Loucy (cell line): ENCODE measurements at regions not wholly inside any gene's neighbourhood (a gene's known extent, or its start where the extent isn't known, plus 50 kb on each side); places are given as distances from the start of the nearest gene placed in this dataset.

ENCODE experiments used
- H2AFZ ChIP-seq: fragments of 200-600 bp; sonication (generic); 2 replicates; pipeline ENCODE4 v1.6.0; 2016; ENCODE audit warnings: antibody characterized with exemption, mild to moderate bottlenecking, low read length, moderate library complexity
- H3F3A ChIP-seq: fragments of 200-600 bp; 2 replicates; pipeline ENCODE4 v1.6.0; 2016; ENCODE audit warnings: antibody characterized with exemption, low read depth, mild to moderate bottlenecking
- H3K27me3 ChIP-seq: fragments of 200-600 bp; sonication (generic); 2 replicates; pipeline ENCODE4 v1.6.1; 2014; ENCODE audit warnings: low read length, mild to moderate bottlenecking; ENCODE audit not compliant: insufficient read depth, poor library complexity, severe bottlenecking
- H3K36me3 ChIP-seq: fragments of 200-600 bp; sonication (generic); 2 replicates; pipeline ENCODE4 v1.6.1; 2016; ENCODE audit warnings: low read length; ENCODE audit not compliant: insufficient read depth
- H3K4me1 ChIP-seq: fragments of 200-600 bp; sonication (generic); 2 replicates; pipeline ENCODE4 v1.5.1; 2014; ENCODE audit warnings: low read length, mild to moderate bottlenecking; ENCODE audit not compliant: insufficient read depth, poor library complexity, severe bottlenecking
- H3K4me2 ChIP-seq: fragments of 200-600 bp; sonication (generic); 2 replicates; pipeline ENCODE4 v1.6.0; 2014; ENCODE audit warnings: antibody characterized with exemption, low read length, low read depth, mild to moderate bottlenecking; ENCODE audit not compliant: poor library complexity, severe bottlenecking
- H3K4me3 ChIP-seq: fragments of 200-600 bp; sonication (generic); 2 replicates; pipeline ENCODE4 v1.5.1; 2014; ENCODE audit warnings: low read length, mild to moderate bottlenecking, mixed read lengths; ENCODE audit not compliant: poor library complexity, severe bottlenecking
- H3K79me2 ChIP-seq: fragments of 200-600 bp; sonication (generic); 2 replicates; pipeline ENCODE4 v1.6.1; 2014; ENCODE audit warnings: low read length; ENCODE audit not compliant: insufficient read depth
- H3K9ac ChIP-seq: fragments of 200-600 bp; sonication (generic); 2 replicates; pipeline ENCODE4 v1.6.0; 2014; ENCODE audit warnings: mild to moderate bottlenecking, low read depth, low read length, moderate library complexity; ENCODE audit not compliant: poor library complexity, severe bottlenecking
- H3K9me2 ChIP-seq: fragments of 200-600 bp; sonication (generic); replicated peaks from 2 replicates; pipeline ENCODE4 v1.6.1; 2016; ENCODE audit warnings: low read depth, low read length, mixed read lengths
- H3K9me3 ChIP-seq: fragments of 200-600 bp; sonication (generic); 2 replicates; pipeline ENCODE4 v1.6.1; 2014; ENCODE audit warnings: mild to moderate bottlenecking, antibody characterized with exemption, low read length, low read depth; ENCODE audit not compliant: insufficient read depth
- H4K20me1 ChIP-seq: fragments of 200-600 bp; sonication (generic); 2 replicates; pipeline ENCODE4 v1.6.0; 2014; ENCODE audit warnings: antibody characterized with exemption, low read length, mild to moderate bottlenecking; ENCODE audit not compliant: insufficient read depth, poor library complexity, severe bottlenecking
- EZH2phosphoT487 ChIP-seq: fragments of 200-600 bp; IDR thresholded peaks from 2 replicates; pipeline ENCODE4 v1.6.1; 2018; ENCODE audit warnings: antibody characterized with exemption, mild to moderate bottlenecking, moderate library complexity, borderline replicate concordance
- TF ChIP-seq, protein P1 (sequence below): fragments of 200-600 bp; sonication (generic); conservative IDR thresholded peaks from 2 replicates; pipeline ENCODE4 v1.5.1; 2014; ENCODE audit warnings: mild to moderate bottlenecking, antibody characterized with exemption, low read length

GRCh38 chrX:66915893-66916292 lies 277.0 kb upstream of the EDA2R start:
- no peaks in the 10 kb centered on the region for H3K4me1 ChIP-seq
- no peaks in the 10 kb centered on the region for H4K20me1 ChIP-seq
- H3K79me2 ChIP-seq: no peaks in the 10 kb centered on the region
- no peak overlapping the region for H3K4me2 ChIP-seq
- no peak for TF ChIP-seq EZH2phosphoT487
- TF ChIP-seq, protein P1, sequence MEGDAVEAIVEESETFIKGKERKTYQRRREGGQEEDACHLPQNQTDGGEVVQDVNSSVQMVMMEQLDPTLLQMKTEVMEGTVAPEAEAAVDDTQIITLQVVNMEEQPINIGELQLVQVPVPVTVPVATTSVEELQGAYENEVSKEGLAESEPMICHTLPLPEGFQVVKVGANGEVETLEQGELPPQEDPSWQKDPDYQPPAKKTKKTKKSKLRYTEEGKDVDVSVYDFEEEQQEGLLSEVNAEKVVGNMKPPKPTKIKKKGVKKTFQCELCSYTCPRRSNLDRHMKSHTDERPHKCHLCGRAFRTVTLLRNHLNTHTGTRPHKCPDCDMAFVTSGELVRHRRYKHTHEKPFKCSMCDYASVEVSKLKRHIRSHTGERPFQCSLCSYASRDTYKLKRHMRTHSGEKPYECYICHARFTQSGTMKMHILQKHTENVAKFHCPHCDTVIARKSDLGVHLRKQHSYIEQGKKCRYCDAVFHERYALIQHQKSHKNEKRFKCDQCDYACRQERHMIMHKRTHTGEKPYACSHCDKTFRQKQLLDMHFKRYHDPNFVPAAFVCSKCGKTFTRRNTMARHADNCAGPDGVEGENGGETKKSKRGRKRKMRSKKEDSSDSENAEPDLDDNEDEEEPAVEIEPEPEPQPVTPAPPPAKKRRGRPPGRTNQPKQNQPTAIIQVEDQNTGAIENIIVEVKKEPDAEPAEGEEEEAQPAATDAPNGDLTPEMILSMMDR: no peak
- no peak overlapping the region for H3K9ac ChIP-seq
- H3K9me2 ChIP-seq: no peaks in the 10 kb centered on the region
- H3K36me3 ChIP-seq: no peaks in the 10 kb centered on the region
- H3F3A ChIP-seq: no peaks in the 10 kb centered on the region
- H2AFZ ChIP-seq: no peak overlapping the region
- H3K9me3 ChIP-seq: no peaks in the 10 kb centered on the region
- H3K4me3 ChIP-seq: no peak overlapping the region
- no peaks in the 10 kb centered on the region for H3K27me3 ChIP-seq

GRCh38 chrX:66914080-66914479 lies 275.2 kb upstream of the EDA2R start:
- no peaks in the 10 kb centered on the region for H3K79me2 ChIP-seq
- H3K9me2 ChIP-seq: no peaks in the 10 kb centered on the region
- H3K9me3 ChIP-seq: no peaks in the 10 kb centered on the region
- H3K4me3 ChIP-seq: no peak overlapping the region
- H3F3A ChIP-seq: no peaks in the 10 kb centered on the region
- no peaks in the 10 kb centered on the region for H3K36me3 ChIP-seq
- H2AFZ ChIP-seq: no peak overlapping the region
- H3K9ac ChIP-seq: no peak overlapping the region
- no peaks in the 10 kb centered on the region for H3K4me1 ChIP-seq
- no peak overlapping the region for H3K4me2 ChIP-seq
- TF ChIP-seq EZH2phosphoT487: no peak
- H3K27me3 ChIP-seq: no peaks in the 10 kb centered on the region
- no peaks in the 10 kb centered on the region for H4K20me1 ChIP-seq

DNA sequence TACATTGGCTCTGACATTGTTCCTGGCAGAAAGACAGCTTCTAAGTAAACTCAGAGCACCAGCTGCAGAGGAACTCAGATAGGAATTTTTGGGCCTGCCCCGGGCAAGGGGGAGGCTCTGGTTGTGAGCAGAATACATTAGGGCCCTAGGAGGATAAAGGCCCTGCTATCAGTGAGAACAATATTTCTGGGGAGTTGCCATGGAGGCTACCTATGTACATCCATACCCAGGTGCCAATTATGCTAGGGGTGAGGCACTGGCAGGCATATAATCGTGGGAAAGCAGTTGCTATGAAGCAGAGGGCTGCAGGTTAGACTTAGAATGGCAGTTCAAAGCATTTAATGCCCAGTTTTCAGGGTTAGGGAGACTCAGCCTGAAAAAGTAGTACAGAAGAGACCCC lies 273.5 kb upstream of the EDA2R start:
- Histone ChIP-seq H3K36me3 (no peaks in the 10 kb centered on the region), H3K27me3 (no peaks in the 10 kb centered on the region), H3K4me3 (no peak overlapping the region), H3F3A (no peaks in the 10 kb centered on the region), H4K20me1 (no peaks in the 10 kb centered on the region), H2AFZ (no peak overlapping the region), H3K4me2 (no peak overlapping the region), H3K9me3 (no peaks in the 10 kb centered on the region), H3K79me2 (no peaks in the 10 kb centered on the region), H3K4me1 (no peaks in the 10 kb centered on the region), H3K9me2 (no peaks in the 10 kb centered on the region), H3K9ac (no peak overlapping the region)
- TF ChIP-seq EZH2phosphoT487: no peak
- TF ChIP-seq, protein P1: no peak

DNA sequence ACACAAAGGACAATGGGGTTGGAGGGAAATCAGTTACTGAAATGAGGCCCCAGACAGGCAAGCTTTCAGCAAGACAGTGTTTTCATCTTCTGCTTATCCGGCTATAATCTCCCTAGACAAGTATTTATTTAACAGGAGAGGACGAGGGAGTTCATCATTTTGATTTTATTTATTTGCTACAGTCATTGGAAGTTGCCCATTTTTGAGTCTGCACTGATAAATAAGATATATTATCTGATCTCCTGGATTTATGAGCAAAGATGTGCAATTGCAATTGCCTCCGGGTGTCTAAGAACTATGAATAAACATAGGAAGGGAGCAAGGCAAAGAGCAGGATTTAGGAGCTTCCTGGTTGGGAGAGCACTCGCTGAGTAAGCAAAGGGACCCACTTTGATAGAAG lies 263.2 kb upstream of the EDA2R start:
- Histone ChIP-seq H3F3A (no peaks in the 10 kb centered on the region), H3K4me2 (no peak overlapping the region)
- TF ChIP-seq, protein P1: no peak
- TF ChIP-seq EZH2phosphoT487: no peak

More for the DNA sequence above, 263.2 kb upstream of the EDA2R start:
- H3K4me1 ChIP-seq: no peaks in the 10 kb centered on the region
- H3K27me3 ChIP-seq: no peaks in the 10 kb centered on the region
- no peaks in the 10 kb centered on the region for H3K9me2 ChIP-seq
- H2AFZ ChIP-seq: no peak overlapping the region
- H3K36me3 ChIP-seq: no peaks in the 10 kb centered on the region
- H3K79me2 ChIP-seq: no peaks in the 10 kb centered on the region
- H3K4me3 ChIP-seq: no peak overlapping the region
- H3K9me3 ChIP-seq: no peaks in the 10 kb centered on the region
- H4K20me1 ChIP-seq: no peaks in the 10 kb centered on the region
- H3K9ac ChIP-seq: no peak overlapping the region
